ENCODE measurements at regions not wholly inside any gene's neighbourhood (a gene's known extent, or its start where the extent isn't known, plus 50 kb on each side); places are given as distances from the start of the nearest gene placed in this dataset.

DNA sequence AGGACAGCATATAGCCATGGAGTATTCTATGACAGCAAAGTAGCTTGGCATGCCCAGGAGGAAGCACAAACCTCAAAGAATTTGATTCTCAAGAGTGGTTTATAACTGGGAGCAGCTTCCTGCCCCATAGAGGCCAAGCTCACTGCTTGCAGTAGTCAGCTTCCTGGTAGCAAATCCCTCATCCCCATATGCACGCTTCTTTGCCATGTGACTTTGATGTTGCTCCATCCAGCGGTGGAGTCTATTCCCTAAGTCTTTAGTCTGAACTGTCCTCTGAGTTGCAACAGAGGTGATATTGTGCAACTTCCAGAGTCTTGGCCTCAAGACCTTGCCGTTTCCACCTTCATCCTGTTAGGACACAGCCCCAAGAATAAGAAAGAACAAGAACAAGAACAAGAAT is 996.8 kb upstream of the TMEM132C start:
- DNase-seq (ENCODE audit: low read depth in 4 of 6, low spot score in 6 of 6), result no peak
- H3K27ac ChIP-seq (ENCODE audit: low read depth, low read length), result no peak overlapping the region
- H3K36me3 ChIP-seq (ENCODE audit: control insufficient read depth, insufficient read depth, low read length), result no peaks in the 10 kb centered on the region
- WGBS (ENCODE audit: insufficient coverage), result 100% methylated on average over 2 of the region's 3 CpGs
- no peaks in the 10 kb centered on the region for H3K4me1 ChIP-seq (ENCODE audit: control insufficient read depth, insufficient read depth, low read length)
- no peaks in the 10 kb centered on the region for H3K27me3 ChIP-seq (ENCODE audit: control insufficient read depth, insufficient read depth, low read length)
- no peak overlapping the region for H3K4me3 ChIP-seq (ENCODE audit: low read depth, low read length)
- no peaks in the 10 kb centered on the region for H3K9me3 ChIP-seq (ENCODE audit: control insufficient read depth, insufficient read depth, low read length)

DNA sequence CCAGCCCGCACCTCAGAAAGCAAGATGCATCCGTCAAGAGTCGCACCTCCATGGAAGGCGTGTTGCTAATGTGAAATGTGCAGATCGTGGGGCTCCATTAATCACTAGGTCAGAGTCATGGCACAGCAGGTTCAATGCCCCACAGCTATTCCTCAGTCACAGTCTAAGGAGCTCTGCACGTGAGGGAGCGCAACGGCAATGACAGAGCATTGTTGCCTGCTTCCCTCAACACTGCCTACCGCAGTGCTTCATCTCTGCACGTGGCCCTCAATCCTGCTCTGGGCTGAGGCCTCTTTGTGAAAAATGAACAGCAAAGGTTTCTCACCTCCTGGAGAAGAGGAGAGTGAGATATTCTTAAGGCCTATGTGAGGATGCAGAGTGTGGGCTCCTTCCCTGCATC is 995.2 kb upstream of the TMEM132C start:
- H3K4me1 ChIP-seq (ENCODE audit: control insufficient read depth, insufficient read depth, low read length), result no peaks in the 10 kb centered on the region
- DNase-seq (ENCODE audit: low read depth in 4 of 6, low spot score in 6 of 6), result peak in 1 of 6 donors; percentile 37
- H3K9me3 ChIP-seq (ENCODE audit: control insufficient read depth, insufficient read depth, low read length), result no peaks in the 10 kb centered on the region
- no peaks in the 10 kb centered on the region for H3K27me3 ChIP-seq (ENCODE audit: control insufficient read depth, insufficient read depth, low read length)
- no peak overlapping the region for H3K4me3 ChIP-seq (ENCODE audit: low read depth, low read length)
- WGBS (ENCODE audit: insufficient coverage), result 83% methylated on average over 10 of the region's 10 CpGs
- no peaks in the 10 kb centered on the region for H3K36me3 ChIP-seq (ENCODE audit: control insufficient read depth, insufficient read depth, low read length)
- H3K27ac ChIP-seq (ENCODE audit: low read depth, low read length), result no peak overlapping the region

DNA sequence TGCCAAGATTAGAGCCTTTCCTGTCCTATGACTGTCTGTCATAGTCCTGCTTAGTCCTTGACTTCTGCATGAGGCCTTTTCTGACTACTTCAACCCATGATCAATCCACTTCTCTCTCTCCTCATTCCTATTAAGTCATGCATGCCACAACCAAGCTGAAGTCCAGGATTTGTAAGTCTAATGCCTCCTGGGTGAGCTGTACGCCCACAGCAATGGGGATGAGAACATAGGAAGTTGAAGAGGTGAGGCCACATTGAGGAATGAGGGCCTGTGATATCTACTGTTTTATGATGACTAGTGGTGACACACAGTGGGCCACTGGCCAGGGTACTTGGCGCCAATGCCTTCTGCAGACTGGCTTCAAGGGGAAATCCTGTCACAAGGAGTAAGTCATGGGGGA is 994.1 kb upstream of the TMEM132C start:
- no peak for DNase-seq (ENCODE audit: low read depth in 4 of 6, low spot score in 6 of 6)
- Histone ChIP-seq H3K27me3 (ENCODE audit: control insufficient read depth, insufficient read depth, low read length) (no peaks in the 10 kb centered on the region), H3K27ac (ENCODE audit: low read depth, low read length) (no peak overlapping the region), H3K36me3 (ENCODE audit: control insufficient read depth, insufficient read depth, low read length) (no peaks in the 10 kb centered on the region), H3K4me1 (ENCODE audit: control insufficient read depth, insufficient read depth, low read length) (no peaks in the 10 kb centered on the region), H3K4me3 (ENCODE audit: low read depth, low read length) (no peak overlapping the region), H3K9me3 (ENCODE audit: control insufficient read depth, insufficient read depth, low read length) (no peaks in the 10 kb centered on the region)
- WGBS (ENCODE audit: insufficient coverage), result 93% methylated on average over 2 of the region's 2 CpGs

DNA sequence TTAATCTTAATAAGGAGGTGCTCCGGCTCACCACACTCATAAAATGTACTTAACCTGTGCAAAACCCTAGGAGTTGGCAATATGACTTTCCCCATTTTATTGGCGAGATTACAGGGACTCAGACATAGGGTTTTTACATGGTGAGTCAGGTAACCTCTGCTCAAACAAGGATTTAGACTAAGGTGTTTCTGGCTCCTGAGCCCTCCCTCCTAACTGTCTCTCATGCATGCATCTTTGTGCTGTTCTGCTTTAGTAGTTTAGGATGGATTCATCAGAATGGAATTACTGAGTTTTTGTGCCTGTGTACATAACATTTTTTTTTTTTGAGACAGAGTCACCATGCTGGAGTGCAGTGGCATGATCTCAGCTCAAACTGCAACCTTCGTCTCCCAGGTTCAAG is 993.3 kb upstream of the TMEM132C start:
- WGBS (ENCODE audit: insufficient coverage), result no CpG with 5 or more reads among the region's 3 CpGs

DNA sequence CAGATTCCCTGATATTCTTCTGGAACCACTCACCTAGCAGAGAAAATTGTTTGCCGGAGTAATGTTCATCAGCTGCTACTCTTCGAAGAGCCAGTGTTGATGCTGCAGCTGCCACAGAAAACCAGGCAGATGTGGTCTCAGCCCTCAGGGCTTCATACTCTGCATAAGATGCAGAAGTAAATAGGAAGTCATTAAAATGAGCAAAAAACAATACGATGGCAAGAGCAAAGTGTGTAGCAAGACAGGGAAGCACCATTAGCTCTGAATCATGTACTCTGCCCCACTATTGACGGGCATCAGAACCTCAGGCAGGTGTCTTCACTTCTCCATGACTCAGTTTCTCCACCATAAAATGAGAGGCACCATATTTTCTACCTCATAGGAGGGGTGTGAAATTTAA is 991.6 kb upstream of the TMEM132C start:
- Histone ChIP-seq H3K9me3 (ENCODE audit: control insufficient read depth, insufficient read depth, low read length) (no peaks in the 10 kb centered on the region), H3K27me3 (ENCODE audit: control insufficient read depth, insufficient read depth, low read length) (no peaks in the 10 kb centered on the region), H3K36me3 (ENCODE audit: control insufficient read depth, insufficient read depth, low read length) (no peaks in the 10 kb centered on the region), H3K4me1 (ENCODE audit: control insufficient read depth, insufficient read depth, low read length) (peaks cover under 1% of the 10 kb centered on the region), H3K4me3 (ENCODE audit: low read depth, low read length) (no peak overlapping the region), H3K27ac (ENCODE audit: low read depth, low read length) (no peak overlapping the region)
- 63% methylated on average over 3 of the region's 4 CpGs for WGBS (ENCODE audit: insufficient coverage)
- DNase-seq (ENCODE audit: low read depth in 4 of 6, low spot score in 6 of 6), result peak in 1 of 6 donors; percentile 70

More for the DNA sequence above, 993.3 kb upstream of the TMEM132C start:
- Histone ChIP-seq H3K36me3 (ENCODE audit: control insufficient read depth, insufficient read depth, low read length) (no peaks in the 10 kb centered on the region), H3K9me3 (ENCODE audit: control insufficient read depth, insufficient read depth, low read length) (no peaks in the 10 kb centered on the region), H3K4me3 (ENCODE audit: low read depth, low read length) (no peak overlapping the region), H3K4me1 (ENCODE audit: control insufficient read depth, insufficient read depth, low read length) (no peaks in the 10 kb centered on the region), H3K27me3 (ENCODE audit: control insufficient read depth, insufficient read depth, low read length) (no peaks in the 10 kb centered on the region), H3K27ac (ENCODE audit: low read depth, low read length) (no peak overlapping the region)
- no peak for DNase-seq (ENCODE audit: low read depth in 4 of 6, low spot score in 6 of 6)

DNA sequence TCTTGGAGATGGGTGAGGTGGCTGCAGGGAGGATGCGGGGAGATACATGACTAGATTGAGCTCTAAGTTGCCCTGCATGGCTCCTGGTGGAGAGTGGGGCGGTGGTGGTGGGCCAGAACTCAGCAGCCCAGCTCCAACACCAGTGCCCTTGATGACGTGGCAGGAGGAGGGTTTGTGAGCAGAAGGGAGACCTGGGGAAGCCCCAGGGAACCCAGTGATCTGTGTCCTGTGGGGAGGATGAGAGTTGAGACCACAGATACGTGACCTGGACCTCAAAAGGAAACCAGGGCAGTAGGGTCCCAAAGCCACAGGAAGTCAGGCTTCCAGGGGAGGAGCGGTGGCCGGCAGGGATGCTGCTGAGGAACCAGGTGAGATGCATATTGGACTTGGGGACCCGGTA is 989.1 kb upstream of the TMEM132C start:
- Histone ChIP-seq H3K4me1 (ENCODE audit: control insufficient read depth, insufficient read depth, low read length) (peaks cover 5% of the 10 kb centered on the region), H3K4me3 (ENCODE audit: low read depth, low read length) (no peak overlapping the region), H3K36me3 (ENCODE audit: control insufficient read depth, insufficient read depth, low read length) (no peaks in the 10 kb centered on the region), H3K27me3 (ENCODE audit: control insufficient read depth, insufficient read depth, low read length) (peaks cover 2% of the 10 kb centered on the region), H3K27ac (ENCODE audit: low read depth, low read length) (no peak overlapping the region), H3K9me3 (ENCODE audit: control insufficient read depth, insufficient read depth, low read length) (no peaks in the 10 kb centered on the region)
- no peak for DNase-seq (ENCODE audit: low read depth in 4 of 6, low spot score in 6 of 6)
- WGBS (ENCODE audit: insufficient coverage), result 80% methylated on average over 7 of the region's 7 CpGs

DNA sequence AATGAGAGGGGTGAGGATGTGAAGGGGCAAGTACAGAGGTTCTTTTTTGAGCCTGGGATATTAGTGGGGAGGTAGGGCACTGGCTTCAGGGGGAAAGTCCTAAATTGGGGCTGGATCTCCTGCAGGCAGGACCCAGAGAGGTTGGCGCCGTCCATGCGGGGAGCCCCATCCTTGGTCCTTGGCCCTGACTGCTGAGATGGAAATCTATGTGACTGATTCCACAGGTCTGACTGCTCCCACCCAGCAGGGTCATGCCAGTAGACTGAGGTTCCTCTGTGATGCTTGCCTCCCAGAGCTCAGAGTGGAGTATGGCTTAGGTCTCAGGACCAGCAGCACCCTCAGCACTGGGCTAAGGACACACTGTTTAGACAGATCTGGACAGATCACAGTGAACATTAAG is 988.6 kb upstream of the TMEM132C start:
- no peaks in the 10 kb centered on the region for H3K36me3 ChIP-seq (ENCODE audit: control insufficient read depth, insufficient read depth, low read length)
- peaks cover 5% of the 10 kb centered on the region for H3K4me1 ChIP-seq (ENCODE audit: control insufficient read depth, insufficient read depth, low read length)
- H3K4me3 ChIP-seq (ENCODE audit: low read depth, low read length), result no peak overlapping the region
- peaks cover 2% of the 10 kb centered on the region for H3K27me3 ChIP-seq (ENCODE audit: control insufficient read depth, insufficient read depth, low read length)
- H3K9me3 ChIP-seq (ENCODE audit: control insufficient read depth, insufficient read depth, low read length), result no peaks in the 10 kb centered on the region
- WGBS (ENCODE audit: insufficient coverage), result 100% methylated on average over 3 of the region's 3 CpGs
- DNase-seq (ENCODE audit: low read depth in 4 of 6, low spot score in 6 of 6), result no peak
- H3K27ac ChIP-seq (ENCODE audit: low read depth, low read length), result no peak overlapping the region

DNA sequence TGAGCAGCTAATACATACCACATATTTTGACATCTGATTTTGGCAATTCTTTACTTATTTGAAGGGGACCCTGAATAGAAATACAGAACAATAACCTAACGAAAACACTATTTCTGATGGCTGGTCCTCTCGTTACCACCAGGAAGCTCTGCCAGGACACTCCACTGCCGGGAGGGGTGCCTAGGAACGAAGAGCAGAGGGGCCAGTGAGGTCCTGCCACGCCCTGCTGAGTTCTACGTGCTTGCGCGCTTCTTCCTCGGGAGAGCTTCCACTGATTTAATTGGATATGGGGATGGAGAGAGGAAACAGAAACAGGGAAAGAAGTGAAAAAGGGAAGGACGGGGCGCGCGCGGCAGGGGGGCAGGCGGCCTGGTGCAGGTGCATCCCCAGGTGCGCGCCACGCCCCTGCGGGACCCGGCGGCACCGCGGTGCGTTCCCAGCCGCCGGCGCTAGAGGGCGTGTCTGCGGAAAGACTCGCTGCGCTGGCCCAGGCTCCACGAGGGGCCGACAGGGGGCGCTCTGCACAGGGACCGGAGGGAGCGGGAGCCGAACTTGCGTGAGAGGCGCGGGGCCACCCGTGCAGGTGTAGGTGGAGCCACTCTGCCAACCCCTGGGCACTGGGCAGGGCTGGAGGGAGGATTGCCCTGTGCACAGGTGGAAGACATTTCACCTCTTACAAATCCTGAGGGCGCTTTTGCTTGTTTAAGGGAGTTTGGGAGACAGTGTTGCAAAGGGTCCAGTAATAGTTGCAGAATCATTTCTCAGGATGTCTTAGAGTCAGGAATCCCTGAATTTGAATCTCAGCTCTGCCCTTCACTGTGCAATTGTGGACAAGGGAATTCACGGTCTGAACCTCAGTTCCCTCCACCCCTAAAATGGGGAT is 986.3 kb upstream of the TMEM132C start:
- Histone ChIP-seq H3K9me3 (ENCODE audit: control insufficient read depth, insufficient read depth, low read length) (no peaks in the 10 kb centered on the region), H3K27ac (ENCODE audit: low read depth, low read length) (no peak overlapping the region), H3K4me1 (ENCODE audit: control insufficient read depth, insufficient read depth, low read length) (peaks cover 5% of the 10 kb centered on the region), H3K4me3 (ENCODE audit: low read depth, low read length) (no peak overlapping the region), H3K36me3 (ENCODE audit: control insufficient read depth, insufficient read depth, low read length) (no peaks in the 10 kb centered on the region), H3K27me3 (ENCODE audit: control insufficient read depth, insufficient read depth, low read length) (peaks cover 2% of the 10 kb centered on the region)
- DNase-seq (ENCODE audit: low read depth in 4 of 6, low spot score in 6 of 6), result peak in 1 of 6 donors; percentile 34
- WGBS (ENCODE audit: insufficient coverage), result 14% methylated on average over 38 of the region's 43 CpGs

DNA sequence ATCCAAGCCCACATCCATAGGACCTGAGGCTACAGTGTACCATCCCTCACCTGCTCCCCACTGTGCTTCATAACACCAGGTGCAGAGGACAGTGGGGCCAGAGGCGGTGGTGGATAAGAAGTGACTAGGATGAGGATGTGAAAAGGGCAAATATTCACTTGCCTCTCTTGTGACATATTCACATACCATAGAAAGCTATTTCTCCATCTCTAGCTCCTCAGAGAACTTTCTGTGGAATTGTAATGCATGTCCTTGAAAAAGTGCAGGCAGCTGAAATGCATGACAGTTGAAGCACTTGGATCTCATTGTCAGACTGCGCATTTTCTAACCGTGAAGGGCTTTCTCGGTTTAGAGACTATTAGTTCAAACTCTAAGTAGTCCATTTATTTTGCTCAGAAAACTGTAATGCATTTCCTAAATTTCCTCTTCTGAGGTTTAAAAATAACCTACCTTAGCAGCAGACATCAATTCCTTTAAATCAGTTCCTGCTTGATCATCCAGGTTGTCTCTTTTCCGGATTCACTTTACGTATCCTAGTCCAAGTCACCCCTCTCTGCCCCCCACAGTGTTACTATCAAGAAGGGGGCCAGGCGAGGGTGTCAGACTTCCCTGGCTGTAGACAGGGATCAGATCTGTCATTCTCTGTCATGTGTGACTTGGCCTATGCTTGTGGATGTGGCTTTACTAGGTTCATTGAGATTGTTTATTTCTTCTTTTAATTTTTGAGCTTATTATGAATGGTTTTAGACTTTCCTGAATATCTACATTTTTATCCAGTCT is 984.0 kb upstream of the TMEM132C start:
- no peak overlapping the region for H3K4me3 ChIP-seq (ENCODE audit: low read depth, low read length)
- H3K36me3 ChIP-seq (ENCODE audit: control insufficient read depth, insufficient read depth, low read length), result no peaks in the 10 kb centered on the region
- H3K4me1 ChIP-seq (ENCODE audit: control insufficient read depth, insufficient read depth, low read length), result peaks cover 5% of the 10 kb centered on the region
- no peaks in the 10 kb centered on the region for H3K9me3 ChIP-seq (ENCODE audit: control insufficient read depth, insufficient read depth, low read length)
- H3K27me3 ChIP-seq (ENCODE audit: control insufficient read depth, insufficient read depth, low read length), result peaks cover 2% of the 10 kb centered on the region
- peak in 1 of 6 donors; percentile 34 for DNase-seq (ENCODE audit: low read depth in 4 of 6, low spot score in 6 of 6)
- WGBS (ENCODE audit: insufficient coverage), result 75% methylated on average over 5 of the region's 7 CpGs
- no peak overlapping the region for H3K27ac ChIP-seq (ENCODE audit: low read depth, low read length)

Data from spinal cord (tissue), 9 donors.